Right cardiac atrium (tissue), 5 donors: ENCODE measurements at regions not wholly inside any gene's neighbourhood (a gene's known extent, or its start where the extent isn't known, plus 50 kb on each side); places are given as distances from the start of the nearest gene placed in this dataset.

Experiments used
- ATAC-seq, 2 donors: fragments of 200-7000 bp; cut with Tn5 transposase; one replicate each; pipeline versions ENCODE4 v1.8.0 to v1.9.1; 2020; ENCODE audit warnings: moderate library complexity in 2 of 2, mild to moderate bottlenecking in 1 of 2
- DNase-seq, 3 donors: peaks; one replicate each; pipeline ENCODE4 v3.0.0-alpha.2; 2020
- H3K27ac ChIP-seq: one replicate; pipeline ENCODE4 v1.5.1; 2013; ENCODE audit warnings: mild to moderate bottlenecking, low read length, control low read depth, moderate library complexity
- H3K27me3 ChIP-seq: one replicate; pipeline ENCODE4 v1.6.1; 2013; ENCODE audit not compliant: control insufficient read depth, insufficient read depth
- H3K4me1 ChIP-seq: one replicate; pipeline ENCODE4 v1.6.1; 2013; ENCODE audit warnings: low read length; ENCODE audit not compliant: control insufficient read depth, insufficient read depth
- H3K4me3 ChIP-seq: one replicate; pipeline ENCODE4 v1.5.1; 2013; ENCODE audit warnings: low read length, control low read depth
- H3K9me3 ChIP-seq: one replicate; pipeline ENCODE4 v1.6.1; 2013; ENCODE audit warnings: low read length; ENCODE audit not compliant: control insufficient read depth
- WGBS: extraction: QIAGEN DNeasy Blood & Tissue Kit; methylation state at CpG from one replicate; pipeline ENCODE4 v1.1.7; 2013; 5-methylcytosine and 5-hydroxymethylcytosine counted together
- intact Hi-C, 4 donors: fragments of 100-400 bp; cut with DNase I; formaldehyde crosslinking; loops; one replicate each; pipeline versions ENCODE4 v1.11.0 to v1.14.0; 2022 to 2023
- donor health status: healthy with polysubstance abuse.
- donor health status: DM: no; HTN: yes; CAD: no.
- donor health status: DM: no; HTN: no; CAD: no.
- donor health status: DM: no; HTN: yes; CAD: no; lungs with severe emphysema.
- donor health status: DM: yes; HTN: yes; CAD: no.

GRCh38 chr4:122203407-122203806, 51.3 kb downstream of the BLTP1 start:
- ATAC-seq (no peak), DNase-seq (no peak)
- WGBS = 96% methylated on average over 1 of the region's 1 CpG
- Histone ChIP-seq H3K27ac (no peak overlapping the region), H3K27me3 (no peaks in the 10 kb centered on the region), H3K4me3 (no peak overlapping the region), H3K9me3 (no peaks in the 10 kb centered on the region), H3K4me1 (no peaks in the 10 kb centered on the region)
- intact Hi-C loops = no loop called here

DNA sequence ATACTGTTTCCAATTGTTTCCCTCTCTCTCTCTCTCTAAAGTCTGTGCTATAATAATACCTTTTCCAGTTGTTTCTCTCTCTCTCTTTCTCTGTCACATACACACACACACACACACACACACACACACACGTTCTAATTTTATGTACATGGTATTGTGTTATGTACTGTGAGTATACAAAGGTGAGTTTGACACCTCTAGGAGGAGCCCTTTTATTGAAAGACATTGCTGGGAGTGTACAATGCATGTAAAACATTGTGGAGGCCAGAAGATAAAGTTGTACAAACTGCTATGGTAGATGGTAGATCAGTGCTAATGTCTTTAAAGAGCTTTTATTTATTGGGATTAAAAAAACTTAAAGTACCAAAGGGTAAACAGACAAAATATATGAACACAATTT, 53.6 kb downstream of the BLTP1 start:
- ATAC-seq (no peak), DNase-seq (no peak)
- Histone ChIP-seq H3K27ac (no peak overlapping the region), H3K4me3 (no peak overlapping the region), H3K4me1 (no peaks in the 10 kb centered on the region), H3K27me3 (no peaks in the 10 kb centered on the region), H3K9me3 (no peaks in the 10 kb centered on the region)
- intact Hi-C loops = no loop called here
- WGBS = 79% methylated on average over 1 of the region's 1 CpG

DNA sequence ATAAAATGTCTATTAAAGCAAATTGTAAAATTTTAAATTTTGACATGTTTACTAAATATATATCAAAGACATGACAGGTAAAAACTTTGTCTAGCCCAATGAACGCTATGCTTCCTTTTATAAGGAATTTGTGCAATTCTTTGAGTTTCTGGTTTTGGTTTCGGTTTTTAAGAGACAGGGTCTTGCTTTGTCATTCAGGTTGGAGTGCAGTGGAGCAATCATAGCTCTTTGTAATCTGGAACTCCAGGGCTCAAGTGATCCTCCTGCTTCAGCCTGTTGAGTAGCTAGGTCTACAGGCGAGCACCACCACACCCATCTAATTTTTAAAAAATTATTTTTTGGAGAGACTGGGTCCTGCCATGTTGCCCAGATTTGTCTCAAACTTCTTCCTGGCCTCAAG, 60.7 kb downstream of the BLTP1 start:
- H3K4me3 ChIP-seq = no peak overlapping the region
- no peaks in the 10 kb centered on the region for H3K27me3 ChIP-seq
- ATAC-seq (no peak), DNase-seq (no peak)
- no peaks in the 10 kb centered on the region for H3K4me1 ChIP-seq
- no peaks in the 10 kb centered on the region for H3K9me3 ChIP-seq
- H3K27ac ChIP-seq = no peak overlapping the region
- WGBS = 86% methylated on average over 3 of the region's 3 CpGs
- intact Hi-C loops = no loop called here

DNA sequence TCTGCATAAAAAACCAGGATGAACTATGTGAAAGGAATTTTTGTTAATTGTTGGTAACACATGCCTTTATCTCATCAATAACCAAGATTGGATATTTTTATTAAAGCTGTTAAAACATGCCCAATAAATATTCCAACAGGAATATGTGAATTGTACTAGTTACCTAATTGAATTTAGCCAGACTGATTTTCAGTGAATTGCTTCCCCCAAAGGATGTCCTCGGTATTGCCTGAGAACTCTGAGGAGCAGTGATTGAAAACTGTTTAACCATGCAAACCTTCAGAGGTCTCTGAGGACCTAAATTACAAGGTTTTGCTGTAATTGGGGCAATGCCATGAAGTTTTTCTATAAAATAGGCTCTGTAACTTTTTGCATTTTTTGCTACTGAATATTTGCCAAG, 66.6 kb downstream of the BLTP1 start:
- Histone ChIP-seq H3K4me1 (no peaks in the 10 kb centered on the region), H3K27me3 (no peaks in the 10 kb centered on the region), H3K27ac (no peak overlapping the region), H3K9me3 (no peaks in the 10 kb centered on the region), H3K4me3 (no peak overlapping the region)
- 37% methylated on average over 1 of the region's 1 CpG for WGBS
- no peak for ATAC-seq
- no peak for DNase-seq
- intact Hi-C loops = no loop called here

DNA sequence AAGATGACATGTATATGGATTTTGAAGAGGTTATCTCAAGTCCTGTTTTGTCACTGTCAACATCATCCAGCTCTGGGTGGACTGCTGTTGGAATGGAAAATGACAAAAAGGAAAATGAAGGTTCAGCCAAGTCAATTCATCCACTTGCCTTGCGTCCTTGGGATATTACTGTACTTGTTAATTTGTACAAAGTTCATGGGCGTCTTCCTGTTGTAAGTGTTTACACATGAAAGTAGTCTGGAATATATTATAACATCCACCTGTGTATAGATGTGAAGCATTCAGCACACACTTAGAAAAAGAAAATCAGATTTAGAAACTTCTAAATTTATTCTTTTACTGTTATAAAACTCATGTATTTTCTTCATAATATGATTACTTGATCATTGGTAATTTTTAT, 67.2 kb downstream of the BLTP1 start:
- intact Hi-C loops = no loop called here
- ATAC-seq (no peak), DNase-seq (no peak)
- Histone ChIP-seq H3K4me1 (no peaks in the 10 kb centered on the region), H3K9me3 (no peaks in the 10 kb centered on the region), H3K27me3 (no peaks in the 10 kb centered on the region), H3K4me3 (no peak overlapping the region), H3K27ac (no peak overlapping the region)
- 88% methylated on average over 2 of the region's 2 CpGs for WGBS

GRCh38 chr4:122221322-122221721, 69.2 kb downstream of the BLTP1 start:
- ATAC-seq (no peak), DNase-seq (no peak)
- Histone ChIP-seq H3K4me1 (no peaks in the 10 kb centered on the region), H3K9me3 (no peaks in the 10 kb centered on the region), H3K27me3 (no peaks in the 10 kb centered on the region), H3K27ac (no peak overlapping the region), H3K4me3 (no peak overlapping the region)
- intact Hi-C loops = no loop called here
- 46% methylated on average over 3 of the region's 3 CpGs for WGBS

DNA sequence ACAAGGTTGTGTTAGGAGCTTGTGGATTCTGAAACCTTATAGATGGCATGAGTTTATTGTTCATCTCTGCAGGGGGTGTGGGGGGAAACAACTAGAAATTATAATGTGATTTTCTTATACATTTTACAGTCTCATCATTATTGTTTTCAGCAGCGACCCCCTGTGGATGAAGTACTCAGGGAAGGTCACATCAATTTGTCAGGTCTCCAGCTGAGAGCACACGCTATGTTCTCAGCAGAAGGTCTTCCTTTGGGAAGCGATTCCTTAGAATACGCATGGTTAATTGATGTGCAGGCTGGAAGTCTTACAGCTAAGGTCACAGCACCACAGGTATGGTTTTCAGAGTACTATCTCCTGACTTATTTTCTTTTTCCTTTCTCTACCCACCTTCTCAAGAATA, 72.2 kb downstream of the BLTP1 start:
- Histone ChIP-seq H3K27me3 (no peaks in the 10 kb centered on the region), H3K9me3 (no peaks in the 10 kb centered on the region), H3K4me1 (no peaks in the 10 kb centered on the region), H3K27ac (no peak overlapping the region), H3K4me3 (no peak overlapping the region)
- 69% methylated on average over 4 of the region's 4 CpGs for WGBS
- intact Hi-C loops = no loop called here
- peak in 1 of 3 donors; percentile 21 for DNase-seq
- no peak for ATAC-seq

DNA sequence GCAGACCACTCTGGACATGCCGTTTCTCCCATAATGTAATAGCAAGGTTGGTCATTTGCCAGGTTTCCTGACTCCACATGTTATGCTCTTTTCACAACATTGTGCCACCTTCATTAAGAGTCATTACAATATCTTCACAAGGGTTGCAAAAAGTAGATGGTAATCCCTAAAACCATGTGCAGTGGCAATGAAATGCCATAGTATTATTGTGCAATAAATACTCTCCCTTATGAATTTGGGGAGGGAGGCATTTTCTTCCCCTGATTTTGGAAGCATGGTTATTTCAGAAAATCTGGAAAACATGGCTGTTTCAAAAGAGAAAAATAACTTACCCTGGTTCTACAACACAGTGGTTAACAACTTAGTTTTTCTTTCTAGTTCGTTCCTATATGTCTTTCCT, 75.1 kb downstream of the BLTP1 start:
- H3K4me1 ChIP-seq = no peaks in the 10 kb centered on the region
- H3K27me3 ChIP-seq = no peaks in the 10 kb centered on the region
- H3K9me3 ChIP-seq = no peaks in the 10 kb centered on the region
- no peak overlapping the region for H3K27ac ChIP-seq
- 77% methylated on average over 2 of the region's 2 CpGs for WGBS
- DNase-seq = no peak
- intact Hi-C loops = no loop called here
- no peak for ATAC-seq
- no peak overlapping the region for H3K4me3 ChIP-seq

DNA sequence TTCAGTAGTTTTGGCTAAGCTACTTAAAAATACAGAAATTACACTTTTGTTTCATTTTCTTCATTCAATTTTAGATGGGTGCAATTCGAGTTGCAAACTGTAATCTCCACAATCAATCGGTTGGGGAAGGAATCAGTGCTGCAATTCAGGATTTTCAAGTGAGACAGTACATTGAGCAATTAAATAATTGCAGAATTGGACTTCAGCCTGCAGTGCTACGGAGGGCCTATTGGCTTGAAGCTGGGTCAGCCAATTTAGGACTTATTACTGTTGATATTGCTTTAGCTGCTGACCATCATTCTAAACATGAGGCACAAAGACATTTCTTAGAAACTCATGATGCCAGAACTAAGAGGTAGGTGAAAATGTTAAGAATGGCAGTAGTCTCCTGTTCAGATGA, 77.7 kb downstream of the BLTP1 start:
- H3K9me3 ChIP-seq = no peaks in the 10 kb centered on the region
- intact Hi-C loops = no loop called here
- H3K4me3 ChIP-seq = no peak overlapping the region
- 79% methylated on average over 3 of the region's 3 CpGs for WGBS
- H3K4me1 ChIP-seq = no peaks in the 10 kb centered on the region
- ATAC-seq (no peak), DNase-seq (no peak)
- no peaks in the 10 kb centered on the region for H3K27me3 ChIP-seq
- no peak overlapping the region for H3K27ac ChIP-seq

- no peak overlapping the region for H3K4me3 ChIP-seq
- H3K27me3 ChIP-seq = no peaks in the 10 kb centered on the region
- 94% methylated on average over 3 of the region's 3 CpGs for WGBS
- no peak for ATAC-seq
- no peaks in the 10 kb centered on the region for H3K4me1 ChIP-seq
- intact Hi-C loops = no loop called here
- no peaks in the 10 kb centered on the region for H3K9me3 ChIP-seq
- no peak overlapping the region for H3K27ac ChIP-seq
- DNase-seq = no peak
These were observed 80.5 kb downstream of the BLTP1 start for GRCh38 chr4:122232633-122233032.

- Histone ChIP-seq H3K4me1 (no peaks in the 10 kb centered on the region), H3K27me3 (no peaks in the 10 kb centered on the region), H3K27ac (no peak overlapping the region), H3K9me3 (no peaks in the 10 kb centered on the region), H3K4me3 (no peak overlapping the region)
- DNase-seq = no peak
- intact Hi-C loops = no loop called here
- WGBS = 92% methylated on average over 3 of the region's 3 CpGs
- ATAC-seq = no peak
These were observed 82.6 kb downstream of the BLTP1 start for GRCh38 chr4:122234686-122235085.

DNA sequence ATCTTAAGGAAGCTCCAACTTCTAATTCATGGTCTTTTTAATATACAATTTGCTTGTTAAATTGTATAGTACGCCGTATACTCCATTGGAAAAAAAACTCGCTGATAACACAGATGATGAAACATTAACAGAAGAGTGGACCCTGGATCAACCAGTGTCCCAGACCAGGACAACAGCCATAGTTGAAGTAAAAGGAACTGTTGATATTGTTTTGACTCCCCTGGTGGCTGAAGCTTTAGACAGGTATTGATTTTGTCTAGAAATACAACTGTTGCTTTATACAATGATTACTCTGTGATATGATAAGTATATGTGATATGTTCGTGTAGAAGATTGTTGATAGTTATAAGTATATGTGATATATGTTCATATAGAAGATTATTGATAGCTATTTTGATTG, 91.7 kb downstream of the BLTP1 start:
- WGBS = 97% methylated on average over 4 of the region's 4 CpGs
- no peaks in the 10 kb centered on the region for H3K9me3 ChIP-seq
- intact Hi-C loops = no loop called here
- no peak for DNase-seq
- H3K4me3 ChIP-seq = no peak overlapping the region
- ATAC-seq = no peak
- H3K27ac ChIP-seq = no peak overlapping the region
- H3K27me3 ChIP-seq = no peaks in the 10 kb centered on the region
- no peaks in the 10 kb centered on the region for H3K4me1 ChIP-seq
